ENCODE measurements at regions not wholly inside any gene's neighbourhood (a gene's known extent, or its start where the extent isn't known, plus 50 kb on each side); places are given as distances from the start of the nearest gene placed in this dataset.
"Not testable (repeated sequence)": the region's sequence is repeated elsewhere in the genome, so short reads cannot be mapped to it uniquely, and the experiment has no call there.

- TF ChIP-seq CTCF, POLR2A, POLR2AphosphoS5 (IDR thresholded peaks at IDR 0.05): not testable (repeated sequence)
These were observed 1406.4 kb upstream of the PCDH10 start for GRCh38 chr4:131742536-131743205.
